T-cell (primary cell): ENCODE measurements at regions not wholly inside any gene's neighbourhood (a gene's known extent, or its start where the extent isn't known, plus 50 kb on each side); places are given as distances from the start of the nearest gene placed in this dataset.

Experiments used
- ATAC-seq, 4 experiments: fragments of 200-7000 bp in 3 of 4; fragments of 150-1000 bp in 1 of 4; cut with Tn5 transposase; replicated peaks in 1 of 4; 1 replicate in 3 of 4; 2 replicates in 1 of 4; pipeline ENCODE4 v1.10.0; 2021; ENCODE audit warnings: moderate library complexity in 3 of 4, mild to moderate bottlenecking in 2 of 4, moderate number of reproducible peaks in 1 of 4
- CTCF ChIA-PET, 2 donors: fragments of 300-600 bp; sonication (Branson Sonifier 250); formaldehyde crosslinking; loops; one replicate each; lab custom pipeline; 2022; ENCODE audit warnings: antibody characterized with exemption in 2 of 2; lab: Charles Lee
- POLR2A ChIA-PET, 2 donors: fragments of 300-600 bp; sonication (Branson Sonifier 250); formaldehyde crosslinking; loops; one replicate each; lab custom pipeline; 2022; ENCODE audit warnings: antibody characterized with exemption in 2 of 2; lab: Charles Lee
- DNase-seq, 35 experiments: peaks; one replicate each; pipeline versions ENCODE4 v3.0.0 to v3.0.0-alpha.2; 2013 to 2023
- H3K27ac ChIP-seq: one replicate; pipeline ENCODE4 v1.5.1; 2013; ENCODE audit warnings: low read length
- H3K27me3 ChIP-seq, 2 experiments: replicated peaks in 1 of 2; 1 replicate in 1 of 2; 2 replicates in 1 of 2; pipeline versions ENCODE4 v1.6.1 to v1.7.0; 2013; ENCODE audit warnings: low read length in 1 of 2, mixed read lengths in 1 of 2; ENCODE audit not compliant: control insufficient read depth in 2 of 2, insufficient read depth in 2 of 2; ENCODE audit errors: extremely low read depth in 1 of 2
- H3K36me3 ChIP-seq, 2 donors: 1 replicate in 1 of 2; 2 replicates in 1 of 2; pipeline versions ENCODE4 v1.6.1 to v1.7.0; 2013; ENCODE audit warnings: low read length in 1 of 2; ENCODE audit not compliant: control insufficient read depth in 2 of 2, insufficient read depth in 1 of 2; ENCODE audit errors: extremely low read depth in 1 of 2
- H3K4me1 ChIP-seq, 2 experiments: 1 replicate in 1 of 2; 2 replicates in 1 of 2; pipeline versions ENCODE4 v1.6.1 to v1.7.0; 2013; ENCODE audit warnings: low read length in 2 of 2, mixed read lengths in 1 of 2; ENCODE audit not compliant: insufficient read depth in 2 of 2, control insufficient read depth in 1 of 2; ENCODE audit errors: extremely low read depth in 1 of 2
- H3K4me3 ChIP-seq, 2 donors: 1 replicate in 1 of 2; 2 replicates in 1 of 2; pipeline versions ENCODE4 v1.5.1 to v1.7.0; 2013; ENCODE audit warnings: mild to moderate bottlenecking in 2 of 2, low read length in 1 of 2, moderate library complexity in 1 of 2; ENCODE audit not compliant: control insufficient read depth in 1 of 2; ENCODE audit errors: extremely low read depth in 1 of 2
- H3K9me3 ChIP-seq: 2 replicates; pipeline ENCODE4 v1.7.0; 2013
- H3K27ac Mint-ChIP-seq, 2 donors: one replicate each; pipeline ENCODE4 v1.8.0; 2020 to 2021; ENCODE audit warnings: mild to moderate bottlenecking in 2 of 2, mixed read lengths in 2 of 2
- H3K27me3 Mint-ChIP-seq, 2 donors: one replicate each; pipeline ENCODE4 v1.8.0; 2021 to 2022; ENCODE audit warnings: mixed read lengths in 2 of 2
- H3K36me3 Mint-ChIP-seq: one replicate; pipeline ENCODE4 v1.8.0; 2021; ENCODE audit warnings: mixed read lengths
- H3K4me1 Mint-ChIP-seq, 3 donors: one replicate each; pipeline ENCODE4 v1.8.0; 2020 to 2022; ENCODE audit warnings: mixed read lengths in 3 of 3, mild to moderate bottlenecking in 1 of 3
- H3K4me3 Mint-ChIP-seq, 3 donors: one replicate each; pipeline ENCODE4 v1.8.0; 2020 to 2022; ENCODE audit warnings: mild to moderate bottlenecking in 3 of 3, mixed read lengths in 3 of 3, moderate library complexity in 3 of 3
- H3K9me3 Mint-ChIP-seq, 3 donors: one replicate each; pipeline ENCODE4 v1.8.0; 2020 to 2022; ENCODE audit warnings: mixed read lengths in 3 of 3
- WGBS: methylation state at CpG from one replicate; pipeline ENCODE4 v1.1.5; 2013; ENCODE audit warnings: missing lambda C conversion rate; ENCODE audit not compliant: insufficient coverage; 5-methylcytosine and 5-hydroxymethylcytosine counted together

DNA sequence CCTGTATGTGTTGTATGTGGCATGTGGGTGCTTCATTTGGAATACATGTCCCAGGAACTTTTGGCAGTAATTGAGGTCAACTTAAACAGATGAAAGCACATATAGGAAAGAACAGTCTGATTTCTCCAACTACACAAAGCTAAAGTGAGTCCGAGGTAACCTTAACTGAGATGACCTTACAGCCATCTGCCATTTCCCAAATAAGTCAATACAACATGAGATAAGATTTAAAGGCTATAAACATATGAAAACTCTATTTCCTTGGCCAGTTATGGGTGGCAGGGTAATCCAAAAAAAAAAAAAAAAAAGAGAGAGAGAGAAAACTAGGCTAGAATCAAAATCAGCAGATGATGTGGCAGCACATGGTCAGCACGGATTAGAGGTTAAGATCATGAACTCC, 1068.3 kb downstream of the KHDRBS2 start:
- peaks cover 15 to 26% (median 20%) of the 10 kb centered on the region in 3 donors for H3K9me3 Mint-ChIP-seq
- ChIA-PET POLR2A (no interaction called here), CTCF (no interaction called here)
- no peak overlapping the region for H3K27ac Mint-ChIP-seq
- Histone ChIP-seq H3K4me3 (no peak overlapping the region), H3K27ac (no peak overlapping the region), H3K9me3 (peaks cover 3% of the 10 kb centered on the region), H3K27me3 (no peaks in the 10 kb centered on the region), H3K36me3 (no peaks in the 10 kb centered on the region), H3K4me1 (no peaks in the 10 kb centered on the region)
- H3K4me1 Mint-ChIP-seq: no peaks in the 10 kb centered on the region
- WGBS: no CpG with 5 or more reads among the region's 2 CpGs
- no peak for ATAC-seq
- H3K36me3 Mint-ChIP-seq: no peaks in the 10 kb centered on the region
- H3K4me3 Mint-ChIP-seq: no peak overlapping the region
- no peaks in the 10 kb centered on the region for H3K27me3 Mint-ChIP-seq
- no peak for DNase-seq

DNA sequence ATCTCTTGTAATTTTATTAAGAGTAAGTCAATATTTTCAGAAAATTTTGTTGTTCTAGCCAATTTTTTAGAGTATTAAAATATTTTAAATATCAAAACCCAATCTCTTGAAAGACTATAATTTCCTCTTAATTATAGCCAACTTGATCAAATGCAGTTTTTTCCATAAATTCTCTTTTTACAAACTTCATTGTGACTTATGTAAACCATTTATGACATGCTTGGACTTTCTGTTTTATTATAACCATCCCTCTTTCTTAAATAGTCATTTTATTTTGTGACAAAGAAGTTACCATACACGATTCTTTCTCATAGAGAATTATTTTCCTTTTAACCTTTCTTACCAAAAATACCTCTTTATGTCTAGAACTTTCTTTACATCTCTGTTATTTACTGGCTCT, 1075.5 kb downstream of the KHDRBS2 start:
- ChIA-PET CTCF (no interaction called here), POLR2A (no interaction called here)
- Mint-ChIP-seq H3K9me3 (peaks cover 8 to 30% (median 22%) of the 10 kb centered on the region in 3 donors), H3K27me3 (no peaks in the 10 kb centered on the region), H3K27ac (no peak overlapping the region), H3K36me3 (no peaks in the 10 kb centered on the region), H3K4me3 (no peak overlapping the region), H3K4me1 (no peaks in the 10 kb centered on the region)
- H3K27ac ChIP-seq: no peak overlapping the region
- no CpG with 5 or more reads among the region's 1 CpG for WGBS
- no peaks in the 10 kb centered on the region for H3K27me3 ChIP-seq
- peaks cover 4% of the 10 kb centered on the region for H3K9me3 ChIP-seq
- H3K36me3 ChIP-seq: no peaks in the 10 kb centered on the region
- ATAC-seq: no peak
- H3K4me1 ChIP-seq: no peaks in the 10 kb centered on the region
- H3K4me3 ChIP-seq: no peak overlapping the region
- no peak for DNase-seq

DNA sequence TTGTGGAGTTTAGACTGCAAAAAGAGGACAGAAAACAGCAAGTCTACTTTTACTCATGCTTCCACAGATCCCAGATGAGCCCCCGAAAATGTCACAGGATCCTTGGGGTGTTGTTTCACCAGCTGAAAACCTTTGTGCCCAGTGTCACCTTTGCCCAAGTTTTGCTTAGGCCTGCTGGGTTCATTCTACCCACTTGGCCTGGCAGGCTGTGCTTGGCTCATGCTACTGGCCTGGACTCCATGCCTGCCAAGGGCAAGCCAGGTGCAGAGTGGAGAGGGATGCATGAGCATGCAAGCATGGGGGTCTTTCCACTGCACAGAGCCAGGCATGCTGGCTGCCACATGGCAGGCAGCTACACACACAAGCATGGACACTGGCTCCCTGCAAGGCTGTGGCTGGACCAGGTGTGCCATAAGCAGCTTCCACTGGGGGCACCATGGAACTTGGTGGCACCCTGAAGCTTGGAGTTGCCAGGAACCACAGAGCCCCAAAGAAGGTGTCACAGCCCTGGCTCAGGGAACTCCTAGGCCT, 1082.0 kb downstream of the KHDRBS2 start:
- DNase-seq (no peak), ATAC-seq (no peak)
- Mint-ChIP-seq H3K27ac (no peak overlapping the region), H3K36me3 (no peaks in the 10 kb centered on the region), H3K4me3 (no peak overlapping the region), H3K4me1 (no peaks in the 10 kb centered on the region), H3K27me3 (no peaks in the 10 kb centered on the region), H3K9me3 (peaks cover 4 to 18% (median 14%) of the 10 kb centered on the region in 3 donors)
- 100% methylated on average over 1 of the region's 1 CpG for WGBS
- CTCF ChIA-PET: no interaction called here
- POLR2A ChIA-PET: no interaction called here
- no peaks in the 10 kb centered on the region for H3K9me3 ChIP-seq
- peak overlapping the region in 1 of 2 donors; percentile 28 for H3K4me3 ChIP-seq
- H3K27ac ChIP-seq: no peak overlapping the region
- H3K36me3 ChIP-seq: no peaks in the 10 kb centered on the region
- H3K4me1 ChIP-seq: no peaks in the 10 kb centered on the region
- H3K27me3 ChIP-seq: no peaks in the 10 kb centered on the region

DNA sequence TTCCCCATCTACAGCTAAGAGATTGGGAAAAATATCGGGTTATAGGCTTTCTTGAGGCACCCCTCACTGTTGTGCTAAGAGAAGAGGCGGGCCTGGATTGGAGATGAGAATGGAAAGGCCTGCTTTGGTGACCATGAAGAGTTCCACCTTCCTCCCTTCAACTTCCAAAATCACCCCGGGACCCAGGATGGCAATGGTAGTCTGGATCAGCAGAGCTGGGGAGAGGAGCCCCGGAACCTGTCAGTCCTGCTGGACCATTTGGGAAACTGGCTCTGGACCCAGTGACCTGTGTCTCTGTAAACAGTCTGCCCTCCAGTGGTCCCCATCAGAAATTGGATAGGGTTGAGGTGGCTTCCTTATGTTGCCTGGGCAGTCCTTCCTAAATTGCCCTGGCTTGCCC, 1085.6 kb downstream of the KHDRBS2 start:
- ChIA-PET POLR2A (no interaction called here), CTCF (no interaction called here)

DNA sequence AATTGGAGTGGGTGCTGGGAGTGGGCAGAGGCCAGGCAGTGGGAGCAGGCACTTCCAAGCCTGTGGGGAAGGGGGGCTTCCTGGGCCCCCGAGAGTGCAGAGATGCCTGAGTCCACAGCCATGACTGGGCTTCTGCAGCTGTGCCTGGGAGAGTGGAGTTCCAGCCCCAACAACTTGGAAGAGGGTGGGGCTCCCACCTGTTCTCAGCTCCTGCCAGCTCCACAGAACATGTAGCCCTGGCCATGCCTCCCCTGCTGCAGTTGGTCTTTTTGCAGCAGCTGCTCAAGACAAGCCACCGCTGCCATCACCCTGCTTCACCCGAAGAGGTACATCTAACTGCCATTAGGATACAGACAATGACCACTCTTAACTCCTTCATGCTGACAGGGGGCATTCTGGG, 1092.3 kb downstream of the KHDRBS2 start:
- Histone ChIP-seq H3K27me3 (no peaks in the 10 kb centered on the region), H3K36me3 (no peaks in the 10 kb centered on the region), H3K4me3 (no peak overlapping the region), H3K27ac (no peak overlapping the region), H3K9me3 (peaks cover 2% of the 10 kb centered on the region), H3K4me1 (no peaks in the 10 kb centered on the region)
- Mint-ChIP-seq H3K27ac (no peak overlapping the region), H3K27me3 (no peaks in the 10 kb centered on the region), H3K9me3 (peaks cover 8 to 40% (median 17%) of the 10 kb centered on the region in 3 donors), H3K36me3 (no peaks in the 10 kb centered on the region), H3K4me3 (no peak overlapping the region), H3K4me1 (no peaks in the 10 kb centered on the region)
- CTCF ChIA-PET: no interaction called here
- no peak for DNase-seq
- no peak for ATAC-seq
- 63% methylated on average over 2 of the region's 3 CpGs for WGBS
- POLR2A ChIA-PET: no interaction called here

More for the DNA sequence above, 1085.6 kb downstream of the KHDRBS2 start:
- Histone ChIP-seq H3K27me3 (no peaks in the 10 kb centered on the region), H3K36me3 (no peaks in the 10 kb centered on the region), H3K9me3 (peaks cover under 1% of the 10 kb centered on the region), H3K27ac (no peak overlapping the region), H3K4me3 (no peak overlapping the region), H3K4me1 (no peaks in the 10 kb centered on the region)
- Mint-ChIP-seq H3K9me3 (peaks cover 8 to 26% (median 11%) of the 10 kb centered on the region in 3 donors), H3K4me1 (no peaks in the 10 kb centered on the region), H3K27me3 (no peaks in the 10 kb centered on the region), H3K27ac (no peak overlapping the region), H3K36me3 (no peaks in the 10 kb centered on the region), H3K4me3 (no peak overlapping the region)
- ATAC-seq (no peak), DNase-seq (no peak)
- WGBS: 100% methylated on average over 1 of the region's 4 CpGs

DNA sequence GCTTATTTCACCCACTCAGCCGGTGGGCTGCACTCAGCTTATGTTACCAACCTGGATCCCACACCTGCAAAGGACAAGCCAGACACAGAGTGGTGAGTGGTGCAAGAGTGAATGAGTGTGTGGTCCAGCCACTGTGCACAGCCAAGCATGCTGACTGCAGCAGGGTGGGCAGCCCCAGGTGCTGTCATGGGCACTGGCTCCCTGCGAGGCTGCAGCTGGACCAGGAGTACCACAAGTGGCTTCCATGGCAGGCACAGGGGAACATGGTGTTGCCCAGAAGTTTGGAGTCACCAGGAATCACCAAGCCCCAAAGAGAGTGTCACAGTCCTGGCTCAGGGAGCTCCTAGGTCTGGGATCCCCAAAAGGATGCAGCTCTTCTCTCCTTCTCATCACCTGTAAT, 1093.4 kb downstream of the KHDRBS2 start:
- no peak overlapping the region for H3K27ac Mint-ChIP-seq
- H3K4me1 Mint-ChIP-seq: no peaks in the 10 kb centered on the region
- Histone ChIP-seq H3K9me3 (peaks cover 2% of the 10 kb centered on the region), H3K4me1 (no peaks in the 10 kb centered on the region), H3K27ac (no peak overlapping the region), H3K36me3 (no peaks in the 10 kb centered on the region), H3K27me3 (no peaks in the 10 kb centered on the region), H3K4me3 (no peak overlapping the region)
- H3K4me3 Mint-ChIP-seq: no peak overlapping the region
- 55% methylated on average over 1 of the region's 2 CpGs for WGBS
- CTCF ChIA-PET: no interaction called here
- POLR2A ChIA-PET: no interaction called here
- peaks cover 8 to 45% (median 19%) of the 10 kb centered on the region in 3 donors for H3K9me3 Mint-ChIP-seq
- no peaks in the 10 kb centered on the region for H3K27me3 Mint-ChIP-seq
- ATAC-seq (no peak), DNase-seq (no peak)
- no peaks in the 10 kb centered on the region for H3K36me3 Mint-ChIP-seq

DNA sequence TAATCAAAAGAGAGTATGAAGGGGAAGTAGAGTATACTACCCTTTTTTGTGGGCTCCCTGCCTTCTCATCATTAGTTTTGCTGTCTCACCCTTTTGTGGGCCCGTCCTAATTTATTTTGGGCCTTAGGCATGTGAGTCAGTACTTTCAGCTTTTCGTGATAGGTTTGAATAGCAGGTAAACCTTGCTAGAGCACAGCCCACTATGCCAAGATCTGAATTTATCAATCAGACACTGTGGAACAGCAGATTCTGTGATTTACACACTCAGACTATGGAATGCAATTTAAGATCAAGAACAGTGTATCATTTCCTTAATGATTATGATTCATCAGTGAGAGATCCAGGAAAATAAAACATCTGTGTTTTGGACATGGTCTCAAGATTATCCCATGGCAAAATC, 1117.1 kb downstream of the KHDRBS2 start:
- Histone ChIP-seq H3K36me3 (no peaks in the 10 kb centered on the region), H3K9me3 (no peaks in the 10 kb centered on the region), H3K4me1 (no peaks in the 10 kb centered on the region), H3K27me3 (no peaks in the 10 kb centered on the region), H3K27ac (no peak overlapping the region), H3K4me3 (no peak overlapping the region)
- WGBS: 40% methylated on average over 1 of the region's 2 CpGs
- ChIA-PET CTCF (no interaction called here), POLR2A (no interaction called here)
- Mint-ChIP-seq H3K27ac (no peak overlapping the region), H3K9me3 (peaks cover 15 to 27% (median 18%) of the 10 kb centered on the region in 3 donors), H3K27me3 (no peaks in the 10 kb centered on the region), H3K4me3 (no peak overlapping the region), H3K4me1 (no peaks in the 10 kb centered on the region), H3K36me3 (no peaks in the 10 kb centered on the region)
- ATAC-seq (no peak), DNase-seq (no peak)
